GM18907 (cell line): ENCODE measurements at regions not wholly inside any gene's neighbourhood (a gene's known extent, or its start where the extent isn't known, plus 50 kb on each side); places are given as distances from the start of the nearest gene placed in this dataset.

ENCODE experiments used
- ATAC-seq: cut with Tn5 transposase; IDR thresholded peaks from one replicate; pipeline ENCODE4 v1.9.1; 2021; ENCODE audit warnings: mild to moderate bottlenecking, moderate library complexity; ENCODE audit not compliant: unreplicated experiment

DNA sequence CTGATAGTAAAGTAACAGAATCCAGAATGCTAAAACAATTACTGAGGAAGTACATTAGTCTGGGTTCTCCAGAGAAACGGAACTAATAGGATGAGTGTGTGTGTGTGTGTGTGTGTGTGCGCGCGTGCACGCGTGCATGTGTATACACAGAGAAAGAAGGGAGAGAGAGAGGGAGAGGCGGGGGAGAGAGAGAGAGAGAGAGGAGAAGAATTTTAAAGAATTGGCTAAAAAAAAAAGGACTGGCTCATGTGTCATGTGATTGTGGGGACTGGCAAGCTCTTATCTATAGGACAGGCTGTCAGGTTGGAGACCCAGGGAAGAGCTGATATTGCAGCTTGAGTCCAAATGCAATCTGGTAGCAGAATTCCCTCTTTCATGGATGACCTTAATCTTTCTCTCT lies 976.2 kb upstream of the CDH2 start:
- no peak for ATAC-seq

DNA sequence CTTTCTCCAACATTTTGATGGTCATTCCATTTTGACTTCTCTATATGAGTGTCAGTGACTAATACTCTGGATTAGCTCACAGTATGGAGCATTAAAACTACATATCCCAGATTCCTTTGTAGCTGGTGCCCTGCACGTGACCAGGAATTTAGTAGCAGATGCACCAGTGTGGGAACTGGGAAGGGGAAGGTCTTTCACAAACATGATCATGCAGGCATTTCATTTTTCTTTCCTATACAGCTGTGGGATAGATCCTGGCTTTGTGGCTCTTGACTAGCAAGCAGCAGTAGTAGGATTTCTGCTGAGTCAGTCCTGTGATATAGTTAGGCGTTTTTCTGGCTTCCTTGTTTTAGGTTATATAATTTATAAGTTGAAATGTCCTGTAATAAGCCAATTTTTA lies 971.0 kb upstream of the CDH2 start:
- no peak for ATAC-seq

DNA sequence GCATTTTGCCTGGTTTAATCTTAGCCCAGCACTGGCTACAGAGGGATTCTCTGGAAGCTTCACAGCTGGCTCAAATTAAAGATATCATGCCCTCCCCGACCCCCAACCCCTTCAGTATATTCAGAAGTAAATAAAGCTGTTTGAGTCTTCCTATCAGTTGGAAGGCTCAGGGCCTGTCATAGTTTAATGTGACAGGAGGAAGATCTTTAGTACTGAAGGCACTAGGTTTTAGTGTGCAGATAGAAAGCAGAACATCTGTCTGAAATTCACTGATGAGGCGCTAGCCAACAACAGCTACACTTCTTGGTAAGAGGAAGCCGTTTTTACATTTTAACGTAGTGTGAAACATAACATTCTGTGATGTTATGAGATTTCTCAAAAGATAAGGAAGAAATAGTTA lies 969.1 kb upstream of the CDH2 start:
- ATAC-seq = no peak

DNA sequence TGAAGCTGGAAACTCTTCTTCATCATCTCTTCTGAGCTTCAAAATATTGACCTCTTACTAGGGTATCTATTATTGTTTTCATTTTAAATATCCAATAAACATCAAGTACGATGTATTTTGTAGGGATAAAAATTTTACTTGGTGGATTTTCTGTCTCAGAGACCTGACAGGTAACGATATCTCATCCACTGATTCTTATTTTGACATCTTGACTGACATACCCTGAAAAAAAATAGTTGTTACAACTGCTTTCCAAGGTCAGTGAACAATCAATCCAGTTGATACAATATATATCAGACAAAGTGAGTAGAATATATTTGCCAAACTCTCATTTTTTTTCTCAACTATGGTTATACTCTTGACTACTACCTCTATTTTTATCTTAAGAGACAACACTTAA lies 963.7 kb upstream of the CDH2 start:
- no peak for ATAC-seq

DNA sequence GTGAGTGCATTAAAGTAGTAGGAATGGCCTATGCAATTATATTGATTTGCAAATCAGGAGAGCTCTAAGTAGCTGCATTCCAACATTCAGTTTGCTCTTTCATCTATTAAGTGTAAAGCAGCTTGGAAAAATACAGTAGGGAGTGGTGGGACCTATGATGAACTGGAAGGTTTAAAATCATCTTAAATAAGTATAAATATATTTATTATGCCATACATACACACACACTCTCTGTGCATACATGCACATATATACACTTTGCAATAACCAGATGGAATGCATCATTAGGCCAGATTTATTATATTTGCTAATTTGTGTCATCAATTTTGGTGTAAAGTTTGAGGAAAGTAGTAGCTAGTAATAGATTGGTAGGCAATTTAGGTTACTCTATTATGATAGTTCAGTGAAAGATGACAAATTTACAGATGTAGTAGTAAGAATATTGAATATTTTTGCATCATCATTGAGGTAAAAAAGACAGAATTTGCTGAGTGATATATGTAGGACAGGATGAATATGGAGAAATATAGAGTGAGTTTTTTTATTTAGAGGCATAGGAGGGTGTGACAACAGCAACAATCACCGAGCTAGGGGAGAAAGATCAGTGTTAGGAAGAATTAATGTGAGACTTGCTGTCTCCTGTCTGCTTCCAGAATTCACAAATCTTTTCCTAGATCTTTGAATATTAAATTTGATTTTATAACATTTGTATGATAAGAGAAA lies 961.0 kb upstream of the CDH2 start:
- no peak for ATAC-seq

DNA sequence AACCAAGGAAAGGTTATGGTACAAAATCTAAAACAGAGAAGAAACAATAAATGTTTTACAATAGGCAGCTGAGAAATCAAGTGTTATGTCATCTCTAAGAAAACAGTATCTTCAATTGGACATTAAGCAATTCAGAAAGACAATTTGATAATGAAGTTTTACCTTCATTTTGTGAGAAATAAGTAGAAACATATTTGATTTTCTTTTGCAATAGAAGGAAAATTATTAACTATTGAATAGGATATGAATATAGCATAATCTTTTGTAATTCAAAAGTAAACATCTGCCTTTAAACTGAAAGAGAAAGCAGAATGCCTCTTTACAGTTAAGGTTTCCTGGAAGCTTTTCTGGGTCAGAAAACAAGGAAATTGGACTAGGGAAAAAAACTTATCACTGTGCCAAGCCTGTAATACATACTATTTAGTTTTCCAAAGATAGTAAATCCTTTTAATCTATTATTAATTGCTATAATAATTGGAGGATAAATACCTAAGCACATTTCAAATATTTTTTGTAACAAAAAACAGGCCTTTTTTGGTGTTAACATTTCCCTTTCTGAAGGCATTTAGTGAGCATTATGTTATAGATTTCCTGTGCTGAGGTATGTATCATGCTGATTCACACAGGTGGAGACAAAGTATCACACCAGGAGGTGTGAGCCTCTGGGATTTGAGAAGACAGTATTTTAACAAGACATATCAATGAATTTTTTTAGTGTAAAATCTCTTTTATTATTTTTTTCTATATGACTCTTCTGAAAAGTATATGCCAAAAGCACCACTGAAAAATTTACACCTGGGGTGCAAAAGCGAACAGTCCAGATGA lies 947.0 kb upstream of the CDH2 start:
- no peak for ATAC-seq

DNA sequence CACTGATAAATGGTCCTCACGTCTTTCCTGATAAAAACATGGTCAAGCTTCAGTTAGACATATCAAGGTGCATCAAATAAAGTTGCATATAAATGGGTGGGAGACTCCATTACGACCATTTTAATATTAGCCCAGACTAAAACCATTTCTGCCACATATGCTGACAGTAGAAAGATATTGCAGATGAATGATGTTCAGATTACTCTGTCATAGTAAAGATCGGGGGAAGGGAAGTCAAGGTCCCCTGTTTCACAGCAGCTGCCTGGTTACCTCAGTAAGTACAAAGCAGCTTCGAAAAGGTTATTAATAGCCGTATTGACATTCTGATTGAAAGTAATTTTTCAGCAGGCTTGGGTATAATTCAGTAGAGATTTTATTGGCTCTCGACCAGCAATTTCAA lies 927.7 kb upstream of the CDH2 start:
- ATAC-seq = no peak

DNA sequence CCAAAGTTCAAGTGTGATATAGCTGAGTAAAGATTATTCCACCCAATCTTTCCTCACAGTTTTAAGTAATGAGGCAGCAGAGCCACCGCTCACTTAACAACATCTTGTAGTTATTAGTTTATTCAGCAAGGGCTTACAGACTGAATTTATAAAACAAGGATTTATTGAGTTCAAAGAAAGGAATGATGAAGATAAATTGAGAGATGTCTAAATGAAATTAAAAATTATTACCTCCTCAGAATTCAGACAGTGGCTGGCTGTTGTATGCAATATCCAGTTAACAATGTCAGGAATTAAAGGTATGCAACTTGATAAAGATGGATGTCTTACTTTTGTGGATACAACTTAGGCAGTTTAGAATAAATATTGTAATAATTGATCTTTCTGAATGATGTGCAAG lies 927.3 kb upstream of the CDH2 start:
- no peak for ATAC-seq

DNA sequence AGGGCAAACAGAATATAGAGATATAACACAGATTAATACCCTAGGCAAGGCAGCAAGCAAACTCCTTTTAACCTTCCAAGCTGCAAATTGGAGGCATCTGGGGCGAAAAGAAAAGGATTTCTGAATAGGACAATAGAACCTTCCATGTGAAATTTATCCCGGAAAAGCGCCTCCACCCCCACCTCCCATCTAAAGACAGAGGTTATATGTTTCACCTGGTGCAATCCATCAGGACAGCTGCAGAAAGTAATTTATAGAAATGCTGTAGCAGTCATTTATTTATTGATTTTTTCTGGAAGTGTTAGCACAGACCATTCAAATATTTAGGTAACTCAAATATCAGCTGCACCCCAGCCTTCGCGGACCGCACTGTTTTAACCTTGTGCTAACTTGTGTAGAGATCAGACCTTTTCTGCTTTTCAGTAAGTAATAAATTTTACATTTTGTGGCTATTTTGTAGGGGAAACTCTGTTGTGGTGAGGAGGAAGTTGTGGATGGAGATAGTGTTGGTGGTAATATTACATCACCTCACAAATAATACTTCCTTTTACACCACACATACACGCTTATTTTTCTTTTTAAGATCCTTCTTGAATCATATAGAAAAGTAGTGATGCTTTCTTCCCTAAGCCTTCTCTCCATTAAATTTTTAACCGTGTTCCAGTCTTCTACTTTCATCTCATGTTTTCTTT lies 919.3 kb upstream of the CDH2 start:
- no peak for ATAC-seq

DNA sequence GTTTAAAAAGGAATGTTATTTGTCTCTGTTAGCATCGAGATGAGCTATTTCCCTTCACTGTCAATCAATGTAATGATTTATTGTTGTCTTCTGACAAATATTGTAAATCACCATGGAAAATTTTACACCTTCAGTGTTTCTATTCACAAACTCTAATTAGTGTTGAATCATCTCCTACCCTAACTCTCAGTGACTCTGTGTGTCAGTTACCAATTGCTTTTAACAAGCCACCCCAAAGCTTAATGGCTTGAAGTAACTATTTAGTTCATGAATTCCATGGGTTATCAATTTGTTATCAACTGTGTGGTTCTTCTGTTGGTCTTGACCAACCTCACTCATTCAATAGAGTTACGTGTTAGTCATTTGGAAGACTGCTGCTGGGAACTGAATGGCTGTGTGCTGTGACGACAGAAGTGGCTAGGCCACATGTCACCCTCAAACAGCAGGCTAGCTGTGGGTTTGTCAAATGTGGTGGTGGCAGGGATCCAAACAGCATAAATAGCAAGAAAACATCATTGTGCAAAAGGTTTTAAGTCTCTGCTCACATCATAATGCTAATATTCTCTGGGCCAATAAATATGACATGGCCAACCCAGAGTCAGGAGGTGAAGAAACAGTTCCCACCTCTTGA lies 910.8 kb upstream of the CDH2 start:
- ATAC-seq = no peak

DNA sequence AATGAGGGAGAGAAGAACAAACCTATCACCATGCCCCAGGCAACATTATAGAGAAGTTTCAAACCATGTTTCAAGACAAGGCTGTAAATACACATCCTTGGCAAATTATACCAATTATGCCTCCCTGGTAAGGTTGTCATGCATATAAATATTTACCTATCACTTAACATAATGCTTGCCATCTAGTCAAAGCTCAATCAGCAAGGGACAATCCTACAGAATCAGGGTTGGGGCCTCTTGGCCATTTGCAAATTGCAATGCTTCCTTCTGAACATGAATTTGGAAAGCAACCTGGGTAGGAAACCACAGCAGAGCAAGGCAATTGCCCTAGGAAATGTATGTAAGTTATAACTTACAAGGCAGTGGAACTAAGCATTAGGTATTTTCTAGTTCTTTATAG lies 907.2 kb upstream of the CDH2 start:
- ATAC-seq = no peak

DNA sequence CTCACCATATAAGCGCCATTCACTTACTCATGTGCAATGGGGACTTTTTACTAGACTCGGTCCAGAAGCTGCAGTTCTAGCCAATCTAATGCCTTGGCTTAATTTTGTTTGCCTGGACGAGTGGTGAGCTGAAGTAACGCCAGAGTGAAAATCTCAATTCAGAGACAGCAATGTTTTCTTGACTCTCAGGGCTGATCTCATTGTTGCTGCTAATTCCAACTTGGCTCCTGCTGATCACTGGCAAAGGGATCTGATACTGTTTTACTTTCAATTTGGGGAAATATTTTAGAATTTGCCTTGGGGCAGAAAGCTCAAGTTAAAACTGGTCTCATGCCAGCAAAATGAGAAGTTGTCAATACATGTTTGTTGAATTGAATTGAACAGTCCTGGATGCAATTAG lies 906.6 kb upstream of the CDH2 start:
- no peak for ATAC-seq

DNA sequence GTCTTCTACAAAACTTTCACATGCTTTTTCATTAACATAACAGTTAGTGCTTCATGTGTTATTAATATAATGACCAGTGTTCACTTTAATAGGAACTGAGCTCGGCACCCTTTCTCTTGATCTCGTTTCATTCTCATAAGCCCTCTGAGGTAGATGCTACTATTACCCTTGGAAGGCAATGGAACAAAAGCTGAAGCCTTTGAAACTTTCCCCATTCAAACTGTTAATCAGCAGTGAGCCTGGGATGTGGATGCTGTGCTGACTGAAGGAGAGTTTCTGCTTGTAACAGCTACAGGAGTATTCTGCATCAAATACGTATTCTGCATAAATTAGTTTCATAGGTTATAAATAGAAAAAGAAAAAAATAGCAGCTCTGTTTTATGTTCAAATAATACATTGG lies 904.0 kb upstream of the CDH2 start:
- ATAC-seq = no peak

DNA sequence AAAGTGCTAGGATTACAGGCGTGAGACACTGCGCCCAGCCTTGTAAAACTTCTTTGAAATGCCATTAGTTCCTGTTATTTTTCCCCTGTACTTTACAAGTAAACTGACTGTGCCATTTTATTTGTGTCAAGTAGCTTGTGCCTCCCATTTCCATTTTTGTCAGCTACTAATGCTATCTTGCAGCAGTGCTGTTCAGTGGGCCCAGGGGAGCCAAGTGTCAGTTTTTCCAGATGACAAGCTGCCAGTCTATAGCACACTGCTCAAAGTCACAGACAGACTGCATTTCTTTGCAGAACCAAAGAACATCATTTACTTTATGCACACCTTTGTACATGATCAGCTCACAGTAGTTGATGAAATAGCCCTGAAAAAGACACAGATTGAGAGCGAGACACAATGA lies 901.3 kb upstream of the CDH2 start:
- ATAC-seq = no peak

DNA sequence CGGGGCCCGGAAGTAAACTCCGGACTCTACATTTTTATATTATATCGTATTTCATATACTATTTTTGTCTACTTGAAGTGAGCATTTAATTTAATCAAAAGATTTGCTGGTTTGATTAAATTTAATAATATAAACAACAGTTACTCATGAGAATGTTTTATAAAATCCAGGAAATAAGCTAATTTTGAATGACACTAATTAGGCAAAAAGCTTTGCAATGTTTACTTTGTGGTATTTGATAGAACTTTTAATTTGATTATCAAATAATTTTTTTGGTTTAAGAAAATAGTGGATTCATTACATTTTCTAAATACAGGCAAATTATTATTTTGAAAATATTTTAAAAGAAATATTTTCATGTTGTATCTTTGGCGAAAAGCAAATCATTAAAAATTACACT lies 900.4 kb upstream of the CDH2 start:
- no peak for ATAC-seq

DNA sequence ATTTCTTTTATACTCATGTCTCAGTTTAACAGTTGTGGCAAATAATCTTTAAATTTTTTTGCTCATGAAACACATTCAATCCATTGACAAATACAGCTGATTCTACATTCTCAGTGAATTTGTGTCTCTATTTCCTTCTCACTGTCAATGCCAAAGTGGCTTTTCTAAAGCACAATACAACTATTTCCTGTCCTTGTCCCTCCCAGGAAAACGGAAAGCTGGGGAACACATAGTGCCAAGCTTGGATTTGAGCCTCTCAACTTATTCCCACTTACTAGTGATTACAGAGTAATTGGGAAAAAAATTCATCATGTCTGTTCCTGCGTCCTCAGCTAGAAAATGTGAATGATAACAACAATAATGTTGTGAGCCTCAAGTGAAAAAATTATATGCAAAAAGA lies 899.7 kb upstream of the CDH2 start:
- no peak for ATAC-seq

DNA sequence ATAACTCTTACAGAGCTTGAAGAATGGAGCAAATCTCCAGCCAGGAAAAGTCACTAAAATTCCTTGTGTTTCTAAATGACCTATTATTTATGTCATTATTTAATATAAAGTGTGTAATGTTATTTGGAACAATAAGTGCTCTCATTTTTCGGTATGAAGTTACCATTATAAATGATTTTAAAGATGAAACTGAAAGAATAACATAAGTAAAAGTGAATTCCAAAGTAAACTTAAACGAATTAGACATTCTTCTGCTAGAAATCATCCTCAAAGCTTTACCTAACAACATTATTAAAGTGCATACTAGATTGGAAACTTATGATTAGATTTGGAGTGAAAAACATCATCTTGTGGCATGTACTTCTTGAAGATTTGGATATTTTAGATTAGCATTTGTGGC lies 897.2 kb upstream of the CDH2 start:
- ATAC-seq = no peak

DNA sequence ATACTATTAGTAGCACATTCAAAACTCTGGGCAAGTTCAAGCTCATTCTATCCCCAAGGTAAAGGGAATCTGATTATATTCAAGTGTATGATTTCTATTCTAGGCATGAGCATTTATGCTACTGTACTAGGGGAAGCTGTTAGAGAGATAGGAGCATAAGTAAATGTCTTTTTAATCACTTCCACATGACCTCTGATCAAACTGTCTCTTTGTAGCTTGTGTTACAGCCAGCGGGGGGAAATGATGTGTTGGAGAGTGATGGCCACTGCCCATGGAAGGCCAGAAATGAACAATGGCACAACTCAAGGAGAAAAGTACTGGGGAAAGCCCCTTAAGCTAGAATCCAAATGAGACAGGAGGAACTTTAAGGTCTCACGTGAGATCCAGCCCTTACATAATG lies 894.9 kb upstream of the CDH2 start:
- ATAC-seq = no peak

DNA sequence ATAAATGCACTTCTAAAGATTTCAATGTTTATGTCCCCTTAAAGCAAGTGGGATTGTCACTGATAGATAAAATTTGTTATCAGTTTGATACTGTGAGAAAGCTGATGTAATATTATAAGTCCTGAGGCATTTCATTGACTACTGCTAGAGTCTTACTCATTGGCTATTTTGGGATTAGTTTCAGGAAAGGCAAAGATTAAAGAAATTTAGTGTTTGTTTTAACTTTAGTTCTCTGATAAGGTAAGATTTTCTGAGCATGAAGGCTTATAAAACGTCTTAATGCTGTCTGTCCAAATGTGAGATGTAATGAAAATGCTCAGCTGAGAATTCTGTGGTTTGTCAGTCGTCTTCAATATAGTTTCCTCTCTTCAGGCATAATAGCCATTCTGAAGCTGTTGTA lies 886.4 kb upstream of the CDH2 start:
- no peak for ATAC-seq

DNA sequence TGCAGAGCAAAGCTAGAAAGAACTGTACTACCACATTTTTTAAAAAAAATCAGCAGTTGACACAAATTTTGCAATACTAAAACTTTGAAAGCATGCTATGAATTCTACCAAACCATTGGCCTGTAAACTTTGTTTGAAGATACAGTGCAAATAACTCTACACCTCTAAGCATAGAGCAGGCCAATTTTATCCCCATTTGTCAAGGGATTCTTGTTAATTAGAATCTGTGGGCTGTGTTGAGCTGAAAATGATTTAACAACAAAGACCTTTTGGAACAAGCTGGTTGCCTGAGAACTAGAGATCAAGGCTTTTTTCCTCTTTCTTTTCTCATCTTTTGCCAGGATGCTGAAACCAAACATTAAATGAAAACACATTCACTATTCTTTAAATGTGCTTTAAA lies 886.0 kb upstream of the CDH2 start:
- ATAC-seq = no peak

DNA sequence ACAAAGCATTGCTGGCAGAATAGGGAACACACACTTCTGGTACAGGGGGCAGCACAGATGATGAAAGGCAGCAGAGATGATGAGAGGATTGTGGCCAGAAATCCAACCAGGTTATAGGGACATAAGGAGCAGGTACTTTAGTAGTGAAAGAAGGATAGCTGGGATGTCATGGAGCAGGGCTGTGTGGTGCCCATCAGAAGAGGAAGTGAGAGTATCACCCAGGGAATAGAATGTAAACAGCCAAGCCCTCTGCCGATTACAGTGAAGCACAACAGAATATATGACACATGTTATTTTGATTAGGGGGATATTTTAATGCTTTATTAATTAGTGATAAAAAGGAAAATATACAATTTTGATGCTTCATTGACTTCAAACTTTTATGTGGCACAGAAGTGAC lies 883.4 kb upstream of the CDH2 start:
- ATAC-seq = no peak

DNA sequence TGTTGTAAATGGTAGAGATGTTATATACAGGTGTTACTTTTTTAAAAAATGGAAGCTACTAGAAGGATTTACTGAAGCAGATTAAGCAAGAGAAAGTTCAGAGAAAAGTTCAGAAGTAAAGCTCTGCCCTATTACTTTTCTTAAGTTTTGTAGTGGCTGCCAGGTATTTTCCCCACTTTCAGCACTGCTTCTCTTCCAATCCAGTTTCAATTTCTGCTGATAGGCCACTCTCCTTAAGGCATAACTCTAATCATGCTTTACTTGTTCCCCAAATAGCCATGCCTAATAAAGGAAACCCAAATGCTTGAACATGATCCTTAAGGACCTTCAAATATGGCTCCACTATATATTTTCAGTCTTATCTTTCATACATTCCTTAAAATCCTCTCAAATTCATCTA lies 880.8 kb upstream of the CDH2 start:
- no peak for ATAC-seq
